Activated effector memory CD4-positive, alpha-beta T cell treated with anti-CD3 and anti-CD28 coated beads, Interleukin-2, amount 50 U/mL, for 16 hours (primary cell): ENCODE measurements at regions not wholly inside any gene's neighbourhood (a gene's known extent, or its start where the extent isn't known, plus 50 kb on each side); places are given as distances from the start of the nearest gene placed in this dataset.

Experiments used
- DNase-seq: peaks from one replicate; pipeline ENCODE4 v3.0.0-alpha.2; 2020

- no peak for DNase-seq
Observed at GRCh38 chr4:181581983-181582382, 661.2 kb upstream of the TENM3 start.

DNA sequence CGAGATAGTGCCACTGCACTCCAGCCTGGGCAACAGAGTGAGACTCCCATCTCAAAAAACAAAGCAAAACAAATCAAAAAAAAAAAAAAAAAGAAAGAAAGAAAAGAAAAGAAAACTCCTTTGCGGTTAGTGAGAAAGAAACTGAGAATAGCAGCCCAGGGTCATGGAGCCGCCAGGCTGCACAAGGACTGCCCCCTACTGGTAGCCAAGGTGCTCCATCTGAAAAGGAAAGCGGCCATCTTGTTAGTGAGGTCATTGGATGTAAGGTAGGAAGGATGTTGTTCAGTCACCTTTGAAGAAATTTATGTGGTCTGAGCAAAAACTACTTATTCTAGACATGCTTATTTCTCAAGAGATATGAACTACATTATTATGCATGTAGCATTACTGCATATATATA is 660.6 kb upstream of the TENM3 start:
- DNase-seq = no peak

DNA sequence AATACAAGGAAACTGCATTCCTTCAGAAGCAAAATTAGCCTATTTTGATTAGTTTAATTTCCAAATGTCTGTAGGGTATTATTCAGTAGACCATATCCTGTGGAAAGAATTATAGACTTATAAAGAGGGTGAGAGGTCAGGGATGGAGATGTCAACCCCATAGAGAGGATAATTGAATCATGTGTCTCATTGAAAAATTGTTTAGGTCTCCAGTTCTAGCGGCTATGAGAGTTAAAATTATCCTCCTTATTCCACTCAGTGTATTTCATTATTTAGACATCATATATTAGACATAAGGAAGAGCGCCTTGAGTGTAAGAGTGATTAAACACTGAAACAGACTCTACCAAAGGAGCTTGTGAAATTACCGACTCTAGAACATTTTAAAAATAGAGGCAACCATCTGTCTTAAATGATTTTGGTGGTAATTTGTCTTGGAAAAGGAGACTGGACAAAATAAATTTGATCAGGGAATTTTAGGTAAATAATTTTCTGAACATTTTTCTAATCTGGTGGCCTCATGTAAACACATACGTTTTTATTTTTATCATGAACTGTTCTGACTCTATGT is 654.4 kb upstream of the TENM3 start:
- DNase-seq = no peak

- no peak for DNase-seq
Observed at GRCh38 chr4:181592221-181592745, 650.9 kb upstream of the TENM3 start.

DNA sequence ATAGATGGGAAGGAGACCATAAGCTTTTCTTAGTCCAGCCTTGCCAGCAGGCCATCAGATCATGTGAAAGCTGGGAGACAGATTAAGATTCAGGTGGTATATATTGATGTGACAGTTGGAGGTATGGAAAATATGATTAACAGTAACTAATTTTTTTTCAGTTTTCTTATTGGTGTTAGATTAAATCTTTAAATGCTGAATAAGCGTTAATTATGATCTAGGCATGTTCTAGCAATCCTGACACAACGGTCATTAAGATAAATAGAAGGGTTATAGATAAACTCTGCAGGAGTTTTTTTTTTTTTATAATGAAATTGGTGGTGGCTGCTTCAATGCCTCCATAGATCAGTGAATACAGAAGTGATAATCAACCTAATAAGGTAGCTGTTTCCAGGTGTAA is 649.5 kb upstream of the TENM3 start:
- DNase-seq = no peak

DNA sequence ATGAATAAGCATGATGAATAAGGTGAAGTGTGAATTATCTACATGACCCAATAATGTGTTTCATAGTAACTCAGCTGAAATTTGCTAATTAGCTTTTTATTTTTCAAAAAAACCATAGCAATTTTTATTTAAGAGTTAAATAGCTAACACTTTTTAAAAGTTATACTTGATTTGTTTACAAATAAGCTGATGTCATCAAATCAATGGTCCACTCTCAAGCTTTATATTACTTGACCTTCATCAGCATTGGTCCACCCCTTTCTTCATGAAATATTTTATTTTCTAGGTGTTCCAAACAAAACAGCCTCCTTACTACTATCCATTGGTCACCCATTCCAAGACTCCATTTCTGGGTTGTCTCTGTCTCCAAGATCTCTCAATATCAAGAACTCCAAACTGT is 649.0 kb upstream of the TENM3 start:
- DNase-seq = no peak

- DNase-seq = no peak
Observed at GRCh38 chr4:181595716-181596115, 647.5 kb upstream of the TENM3 start.

DNA sequence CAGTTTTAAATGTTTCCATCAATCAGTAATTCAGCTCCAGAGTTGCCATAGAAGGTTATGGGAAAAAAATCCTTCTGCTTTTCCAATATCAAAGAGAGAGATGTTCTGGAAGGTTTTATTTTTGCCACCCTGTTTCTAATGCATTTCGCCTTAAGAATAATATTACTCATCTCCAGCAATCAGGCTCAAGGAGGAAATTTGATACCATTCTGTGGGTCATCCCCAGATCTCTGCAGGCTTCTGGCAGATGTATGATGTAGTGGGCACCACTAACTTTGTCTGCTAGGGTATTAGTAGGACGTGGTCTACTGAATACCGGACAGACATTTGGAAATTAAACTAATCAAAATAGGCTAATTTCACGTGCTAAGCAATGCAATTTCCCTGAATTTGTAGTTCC is 645.4 kb upstream of the TENM3 start:
- DNase-seq = no peak

- DNase-seq = no peak
Observed at GRCh38 chr4:181599134-181599533, 644.1 kb upstream of the TENM3 start.

- no peak for DNase-seq
Observed at GRCh38 chr4:181601103-181601502, 642.1 kb upstream of the TENM3 start.

DNA sequence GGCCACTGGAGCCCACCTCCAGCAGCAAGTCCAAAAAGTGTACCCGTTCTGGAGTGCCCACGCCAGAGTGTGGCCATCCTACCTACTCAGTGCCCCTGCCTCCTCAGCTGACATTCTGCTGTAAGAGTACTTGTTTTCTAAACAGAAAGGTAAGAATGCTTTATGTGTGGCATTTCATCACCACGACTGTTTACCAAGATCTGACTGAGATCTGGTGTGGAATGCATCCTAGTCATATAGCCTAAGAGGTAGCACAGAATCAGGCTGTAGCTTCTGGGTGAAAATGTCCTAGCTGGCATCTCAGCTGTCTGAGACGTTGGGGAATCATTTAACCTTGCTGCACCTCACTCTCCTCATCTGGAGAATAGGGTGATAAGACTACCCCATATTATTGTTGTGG is 638.7 kb upstream of the TENM3 start:
- DNase-seq = no peak

- DNase-seq = no peak
Observed at GRCh38 chr4:181606300-181606699, 636.9 kb upstream of the TENM3 start.

DNA sequence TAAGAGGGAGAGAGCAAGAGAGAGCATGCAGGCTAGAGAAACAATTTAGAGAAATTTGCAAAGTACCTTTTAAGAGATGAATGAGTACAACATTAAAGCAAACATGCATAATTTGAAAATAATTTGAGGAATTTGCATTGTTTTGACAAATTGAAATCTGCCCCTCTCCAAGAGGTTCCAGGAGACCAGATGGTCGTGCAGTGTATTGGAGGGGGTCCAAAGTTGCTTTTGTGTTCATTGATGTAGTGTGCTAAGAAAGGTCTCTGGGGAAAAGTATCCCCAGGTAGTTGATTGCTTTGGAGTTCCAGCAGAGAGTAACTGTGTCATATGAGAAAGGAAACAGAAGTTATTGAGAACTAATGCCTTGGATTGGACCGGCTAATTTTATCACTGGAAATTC is 635.0 kb upstream of the TENM3 start:
- DNase-seq = no peak

GRCh38 chr4:181611033-181611711 is 632.0 kb upstream of the TENM3 start:
- no peak for DNase-seq

DNA sequence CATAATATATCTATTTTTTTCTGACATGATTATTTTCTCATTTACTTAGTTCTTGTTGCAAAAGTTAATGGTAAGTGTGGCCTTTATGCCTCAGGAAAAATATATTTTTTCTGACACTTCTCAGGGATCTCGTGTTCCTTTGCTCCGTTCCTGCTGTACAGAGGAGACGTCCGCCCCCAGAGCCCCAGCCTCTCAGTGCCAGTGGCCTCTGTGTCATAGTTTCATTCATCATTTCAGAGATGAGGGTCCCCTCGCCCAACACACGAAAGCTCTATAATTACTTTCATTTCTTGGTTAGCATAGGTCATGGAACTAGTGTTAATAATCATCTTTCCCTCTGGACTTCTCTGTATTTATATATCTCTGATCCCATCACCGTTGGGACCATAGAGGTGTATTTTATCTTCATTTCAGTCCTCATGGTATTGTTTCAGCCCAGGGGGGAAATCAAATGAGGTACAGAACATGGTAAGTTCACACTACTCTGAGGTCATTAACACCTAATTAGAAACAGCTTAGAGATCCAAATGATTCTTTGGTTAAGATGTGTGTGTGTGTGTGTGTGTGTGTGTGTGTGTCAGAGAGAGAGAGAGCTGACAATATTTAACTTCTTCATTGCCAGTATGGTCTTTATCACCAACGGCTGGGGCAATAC is 631.1 kb upstream of the TENM3 start:
- DNase-seq = no peak

GRCh38 chr4:181613200-181613599 is 630.0 kb upstream of the TENM3 start:
- no peak for DNase-seq

- DNase-seq = no peak
Observed at GRCh38 chr4:181618038-181618618, 625.1 kb upstream of the TENM3 start.

DNA sequence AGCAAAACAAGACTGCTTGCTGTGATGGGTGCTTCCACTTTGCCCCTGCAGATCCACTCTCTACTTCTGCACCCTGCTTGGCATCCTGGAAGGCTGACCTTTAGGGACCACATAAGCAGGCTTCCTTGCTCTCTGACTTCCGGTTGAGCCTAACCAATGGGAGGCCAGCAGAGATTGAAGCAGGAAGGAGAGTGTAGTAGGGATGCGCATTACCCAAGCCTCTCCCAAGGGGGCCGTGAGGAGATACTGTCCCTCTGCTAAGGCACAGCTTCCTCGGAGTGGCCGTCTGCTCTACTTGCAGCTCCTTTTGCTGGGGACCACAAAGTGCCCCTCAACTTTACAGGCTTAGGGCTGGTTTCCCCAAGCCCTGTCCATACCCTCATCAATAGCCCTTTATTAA is 624.3 kb upstream of the TENM3 start:
- no peak for DNase-seq

GRCh38 chr4:181619651-181620050 is 623.6 kb upstream of the TENM3 start:
- DNase-seq = no peak

DNA sequence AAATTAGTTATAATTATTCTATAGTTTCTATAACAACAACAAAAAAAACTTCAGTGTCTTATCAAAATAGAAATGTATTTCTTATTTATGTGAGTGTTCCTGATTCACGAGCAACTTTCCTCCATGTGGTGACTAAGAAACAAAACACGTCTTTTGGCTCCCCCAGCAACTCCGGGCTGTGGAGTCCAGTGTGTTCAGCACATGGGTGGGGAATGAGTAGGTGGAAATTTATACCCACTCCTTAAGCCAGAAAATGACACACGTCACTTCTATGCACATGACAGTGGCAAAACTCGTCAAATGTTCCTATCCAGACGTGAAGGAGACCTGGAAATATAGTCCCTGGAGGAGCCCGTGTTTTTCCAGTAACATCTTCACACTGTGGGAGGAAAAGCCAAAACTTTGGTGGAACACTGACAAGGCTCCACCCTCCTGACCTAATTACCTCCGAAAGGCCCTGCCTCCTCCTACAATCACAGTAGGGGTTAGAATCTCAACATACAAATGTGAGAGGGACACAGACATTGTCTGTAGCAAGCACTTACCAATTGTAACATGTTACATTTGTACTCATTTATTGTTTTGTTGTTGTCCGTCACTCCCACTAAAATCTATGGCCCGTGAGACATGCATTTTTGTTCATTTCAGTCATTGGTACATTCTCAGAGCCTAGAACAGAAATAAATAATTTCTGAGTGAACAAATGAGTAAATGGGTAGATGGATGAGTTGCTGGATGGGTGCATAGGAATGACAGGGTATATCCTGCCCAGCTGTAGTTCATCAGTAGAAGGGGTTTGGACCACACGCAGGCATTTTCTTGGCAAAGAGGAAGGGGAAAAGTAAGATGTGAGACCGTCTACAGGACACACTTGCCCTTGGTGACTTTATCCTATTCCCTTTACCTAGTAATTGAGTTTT is 605.8 kb upstream of the TENM3 start:
- no peak for DNase-seq

DNA sequence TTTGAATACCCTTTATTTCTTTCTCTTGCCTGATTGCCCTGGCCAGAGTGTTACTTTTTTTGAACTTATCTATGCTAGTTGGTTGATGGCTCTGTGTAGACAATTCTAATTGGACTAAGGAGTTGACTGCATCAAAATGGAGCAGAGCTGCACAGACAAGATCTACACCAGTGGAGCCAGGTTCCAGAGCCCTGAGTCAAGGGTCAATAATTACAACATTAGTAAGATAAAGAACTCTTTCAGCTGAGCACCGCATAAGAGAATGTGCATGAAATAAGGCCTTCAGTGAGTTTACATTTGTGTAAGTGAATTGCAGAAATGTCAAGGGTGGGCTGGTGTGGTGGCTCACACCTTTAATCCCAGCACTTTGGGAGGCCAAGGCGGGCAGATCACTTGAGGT is 599.7 kb upstream of the TENM3 start:
- no peak for DNase-seq

DNA sequence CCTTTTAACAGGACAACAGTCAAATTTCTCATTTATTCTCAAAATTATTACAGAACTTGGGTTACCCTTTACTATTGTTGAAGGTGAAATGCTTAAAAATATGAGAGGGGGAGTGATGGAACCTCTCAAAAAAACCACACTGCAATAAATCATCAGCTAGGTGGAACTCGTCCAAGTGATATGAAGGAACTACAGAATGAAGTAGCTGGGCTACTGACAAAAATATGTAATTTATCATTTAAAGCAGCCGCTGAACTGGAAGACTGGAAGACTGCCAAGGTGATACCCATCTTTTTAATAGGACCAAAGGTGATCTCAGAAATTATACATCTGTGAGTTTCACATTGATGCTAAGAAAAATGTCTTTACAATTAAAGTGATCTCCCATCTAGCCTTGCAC is 597.7 kb upstream of the TENM3 start:
- no peak for DNase-seq

DNA sequence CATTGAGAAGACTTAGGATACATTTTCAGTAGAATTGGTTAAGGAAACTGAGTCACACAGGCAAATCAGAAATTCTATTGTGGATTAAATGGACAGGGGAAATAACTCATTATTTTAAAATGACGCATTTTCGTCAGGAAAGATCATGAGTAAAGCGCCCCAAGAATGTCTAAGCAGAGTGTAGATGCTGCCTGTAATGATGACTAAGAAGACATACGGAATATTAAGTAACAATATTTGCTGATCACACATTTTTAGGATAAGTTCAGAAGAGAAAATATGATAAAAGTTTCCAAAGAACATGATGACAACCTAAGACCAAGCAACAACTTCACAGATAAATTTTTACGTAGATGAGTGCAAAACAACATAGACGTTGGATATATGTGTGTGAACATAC is 596.3 kb upstream of the TENM3 start:
- no peak for DNase-seq
